RPMI8226 (cell line): ENCODE measurements at regions not wholly inside any gene's neighbourhood (a gene's known extent, or its start where the extent isn't known, plus 50 kb on each side); places are given as distances from the start of the nearest gene placed in this dataset.

Experiments
- DNase-seq: peaks from one replicate; pipeline ENCODE4 v3.0.0-alpha.2; 2015

GRCh38 chr4:161101881-161102280 is 1061.9 kb downstream of the FSTL5 start:
- no peak for DNase-seq

- no peak for DNase-seq
These were observed 1066.0 kb downstream of the FSTL5 start for GRCh38 chr4:161097821-161098220.

- DNase-seq: no peak
These were observed 1102.8 kb downstream of the FSTL5 start for GRCh38 chr4:161061046-161061445.
